ENCODE measurements at regions not wholly inside any gene's neighbourhood (a gene's known extent, or its start where the extent isn't known, plus 50 kb on each side); places are given as distances from the start of the nearest gene placed in this dataset.

GRCh38 chr9:38181866-38182265, 112.8 kb upstream of the SHB start:
- H3K4me1 ChIP-seq (replicated peaks in 1 of 4; ENCODE audit: control insufficient read depth in 3 of 4, insufficient read depth in 4 of 4, low read length in 3 of 4): peaks cover 0 to 8% (median 3%) of the 10 kb centered on the region in 4 experiments; a peak in 3 of 7 replicates
- no peaks in the 10 kb centered on the region for H3K23me2 ChIP-seq (ENCODE audit: low read depth, low read length)
- H2AK5ac ChIP-seq (ENCODE audit: low read depth, low read length): no peak overlapping the region
- WGBS, 2 experiments (ENCODE audit: extremely low coverage in 1 of 2, insufficient coverage in 1 of 2, insufficient read length in 1 of 2, insufficient replicate concordance in 2 of 2, low coverage in 1 of 2, low lambda C conversion rate in 2 of 2, missing lambda C conversion rate in 1 of 2): 67% methylated on average over 2 of the region's 2 CpGs; no CpG with 5 or more reads in 1 of the 2 experiments
- no peak overlapping the region for H4K91ac ChIP-seq (replicated peaks; ENCODE audit: insufficient read length, low read length)
- H4K8ac ChIP-seq (ENCODE audit: extremely low read depth, insufficient read depth, low read length): no peak overlapping the region
- H2BK20ac ChIP-seq (ENCODE audit: low read length): no peak overlapping the region
- H2BK5ac ChIP-seq (ENCODE audit: low read depth, low read length): no peak overlapping the region
- H3K4me3 ChIP-seq (ENCODE audit: extremely low read depth in 1 of 4, insufficient read depth in 2 of 4, low read depth in 3 of 4, low read length in 4 of 4): no peak overlapping the region
- no peak overlapping the region for H2AFZ ChIP-seq (ENCODE audit: low read length)
- no peak overlapping the region for H3K4ac ChIP-seq (replicated peaks; ENCODE audit: insufficient read length, low read depth, low read length)
- TF ChIP-seq RBBP5 (IDR thresholded peaks at IDR 0.05; ENCODE audit: borderline replicate concordance, low read depth, low read length) (no peak), POU5F1 (IDR thresholded peaks at IDR 0.05; ENCODE audit: low read depth, low read length) (no peak), RAD21 (IDR thresholded peaks at IDR 0.05 in 1 of 2, conservative IDR thresholded peaks at IDR 0.05 in 1 of 2; ENCODE audit: low read depth in 2 of 2, low read length in 2 of 2) (no peak), SUZ12 (IDR thresholded peaks at IDR 0.05; ENCODE audit: low read length) (no peak), ZNF274 (IDR thresholded peaks at IDR 0.05; ENCODE audit: borderline replicate concordance, extremely low read depth, low read length) (no peak), HDAC6 (IDR thresholded peaks at IDR 0.05; ENCODE audit: low read depth, low read length) (no peak), CHD2 (IDR thresholded peaks at IDR 0.05; ENCODE audit: low read length) (no peak), SIX5 (IDR thresholded peaks at IDR 0.05; ENCODE audit: low read depth, low read length) (no peak), EZH2 (IDR thresholded peaks at IDR 0.05; ENCODE audit: low read depth, low read length, severe bottlenecking) (no peak)
- H4K20me1 ChIP-seq (replicated peaks in 1 of 2; ENCODE audit: control insufficient read depth in 1 of 2, insufficient read depth in 2 of 2, low read length in 2 of 2): no peaks in the 10 kb centered on the region
- no peaks in the 10 kb centered on the region; a peak in 1 of 7 replicates for H3K27me3 ChIP-seq (replicated peaks in 1 of 4; ENCODE audit: control insufficient read depth in 3 of 4, extremely low read depth in 1 of 4, insufficient read depth in 3 of 4, low read length in 3 of 4)
- no peak overlapping the region for H3K9ac ChIP-seq (replicated peaks in 1 of 4; ENCODE audit: extremely low read depth in 1 of 4, low read depth in 3 of 4, low read length in 3 of 4)
- H3K36me3 ChIP-seq (ENCODE audit: control insufficient read depth in 2 of 4, insufficient read depth in 4 of 4, low read length in 3 of 4): no peaks in the 10 kb centered on the region
- H3K27ac ChIP-seq (ENCODE audit: low read depth, low read length): no peak overlapping the region
- no peak overlapping the region for H2BK12ac ChIP-seq (ENCODE audit: low read depth, low read length)
- H4K5ac ChIP-seq (ENCODE audit: insufficient read length, low read depth, low read length): no peak overlapping the region
- FAIRE-seq: no peak
- ChIA-PET CTCF (ENCODE audit: partially characterized antibody) (interaction anchor here (0.9 to 2.2 kb wide), 4 partner anchors 9 to 212 kb away, joined by 3 to 6 read pairs (median 4); no protein-coding TSS in a partner anchor), POLR2A (ENCODE audit: partially characterized antibody) (interaction anchor here (1.3 kb wide), 1 partner anchor 46 kb away, joined by 3 read pairs; no protein-coding TSS in a partner anchor)
- H3K9me3 ChIP-seq (ENCODE audit: insufficient read depth in 2 of 2, low read depth in 1 of 2, low read length in 1 of 2): no peaks in the 10 kb centered on the region
- no peak overlapping the region for H3K56ac ChIP-seq (replicated peaks; ENCODE audit: insufficient read length, low read depth, low read length)
- no peak for DNase-seq (ENCODE audit: low read depth in 1 of 2, low spot score in 2 of 2)
- H3K18ac ChIP-seq (ENCODE audit: extremely low read depth, low read length): no peak overlapping the region
- no peaks in the 10 kb centered on the region for H3K79me1 ChIP-seq (ENCODE audit: low read depth, low read length)
- H3K23ac ChIP-seq (ENCODE audit: insufficient read length): no peak overlapping the region
- H2BK15ac ChIP-seq (ENCODE audit: low read length): no peak overlapping the region
- H2BK120ac ChIP-seq (replicated peaks; ENCODE audit: low read depth, low read length): no peak overlapping the region
- no peak overlapping the region for H3K4me2 ChIP-seq (ENCODE audit: insufficient read depth in 1 of 2, low read depth in 2 of 2, low read length in 2 of 2)
- H3K14ac ChIP-seq (ENCODE audit: insufficient read length): no peak overlapping the region
- no peaks in the 10 kb centered on the region for H3K79me2 ChIP-seq (ENCODE audit: control insufficient read depth in 1 of 2, insufficient read depth in 2 of 2, low read length in 2 of 2)

Measured in H1 (cell line).